Neural cell (in vitro differentiated cells): ENCODE measurements at regions not wholly inside any gene's neighbourhood (a gene's known extent, or its start where the extent isn't known, plus 50 kb on each side); places are given as distances from the start of the nearest gene placed in this dataset.

Experiments used
- CTCF ChIP-seq: fragments of 450-650 bp; IDR thresholded peaks from 2 replicates; pipeline ENCODE4 v1.5.1; 2014; ENCODE audit warnings: antibody characterized with exemption, mild to moderate bottlenecking, moderate library complexity; ENCODE audit not compliant: poor library complexity, severe bottlenecking
- EP300 ChIP-seq: fragments of 450-650 bp; conservative IDR thresholded peaks from 2 replicates; pipeline ENCODE4 v1.6.1; 2014; ENCODE audit warnings: antibody characterized with exemption, mild to moderate bottlenecking, moderate library complexity; ENCODE audit not compliant: poor library complexity, severe bottlenecking
- EZH2 ChIP-seq: fragments of 200-600, 300-800 bp; shearing (Covaris generic), sonication (generic); IDR thresholded peaks from 2 replicates; pipeline ENCODE4 v1.6.1; 2014; ENCODE audit warnings: antibody characterized with exemption, low read length, borderline replicate concordance, mild to moderate bottlenecking; ENCODE audit not compliant: insufficient read depth, poor library complexity, severe bottlenecking
- POLR2AphosphoS5 ChIP-seq: IDR thresholded peaks from 2 replicates; pipeline ENCODE4 v1.6.1; 2012
- RAD21 ChIP-seq: fragments of 450-650 bp; conservative IDR thresholded peaks from 2 replicates; pipeline ENCODE4 v1.6.1; 2014; ENCODE audit warnings: antibody characterized with exemption, mild to moderate bottlenecking, moderate library complexity
- SMC3 ChIP-seq: fragments of 450-650 bp; conservative IDR thresholded peaks from 2 replicates; pipeline ENCODE4 v1.6.1; 2014; ENCODE audit warnings: antibody characterized with exemption, mild to moderate bottlenecking, moderate library complexity; ENCODE audit not compliant: poor library complexity

GRCh38 chr4:138879757-138880156, 135.8 kb upstream of the NOCT start:
- TF ChIP-seq EP300: no peak
- no peak for TF ChIP-seq RAD21
- TF ChIP-seq EZH2: no peak
- TF ChIP-seq SMC3: no peak
- TF ChIP-seq POLR2AphosphoS5: no peak
- no peak for TF ChIP-seq CTCF
